Osteoblast (primary cell): ENCODE measurements at regions not wholly inside any gene's neighbourhood (a gene's known extent, or its start where the extent isn't known, plus 50 kb on each side); places are given as distances from the start of the nearest gene placed in this dataset.

Experiments
- DNase-seq: peaks from one replicate; pipeline ENCODE4 v3.0.0; 2011; ENCODE audit warnings: low spot score, mixed read lengths; ENCODE audit not compliant: insufficient read length; ENCODE audit errors: missing footprints
- H2AFZ ChIP-seq: 2 replicates; pipeline ENCODE4 v1.6.0; 2011; ENCODE audit warnings: mild to moderate bottlenecking, low read length
- H3K27ac ChIP-seq: 2 replicates; pipeline ENCODE4 v1.5.1; 2011; ENCODE audit warnings: mild to moderate bottlenecking, low read depth, low read length, moderate library complexity
- H3K27me3 ChIP-seq: 2 replicates; pipeline ENCODE4 v1.6.0; 2012; ENCODE audit warnings: mild to moderate bottlenecking, control low read depth, inconsistent platforms, low read length, moderate library complexity; ENCODE audit not compliant: insufficient read depth
- H3K36me3 ChIP-seq: 2 replicates; pipeline ENCODE4 v1.5.1; 2011; ENCODE audit warnings: mild to moderate bottlenecking, low read length, control low read depth, moderate library complexity; ENCODE audit not compliant: insufficient read depth
- H3K4me1 ChIP-seq: 2 replicates; pipeline ENCODE4 v1.5.1; 2011; ENCODE audit warnings: mild to moderate bottlenecking, low read length, control low read depth, moderate library complexity; ENCODE audit not compliant: insufficient read depth
- H3K4me2 ChIP-seq: 2 replicates; pipeline ENCODE4 v1.6.0; 2011; ENCODE audit warnings: mild to moderate bottlenecking, low read length; ENCODE audit not compliant: insufficient read depth
- H3K4me3 ChIP-seq: fragments of 200-600 bp; sonication (generic); 3 replicates; pipeline ENCODE4 v1.5.1; 2012; ENCODE audit warnings: mild to moderate bottlenecking, low read length, inconsistent platforms; ENCODE audit not compliant: insufficient read depth
- H3K79me2 ChIP-seq: 2 replicates; pipeline ENCODE4 v1.6.0; 2012; ENCODE audit warnings: mild to moderate bottlenecking, low read length, control low read depth, inconsistent platforms; ENCODE audit not compliant: insufficient read depth
- H3K9me3 ChIP-seq: 2 replicates; pipeline ENCODE4 v1.5.1; 2011; ENCODE audit warnings: low read depth, low read length, control low read depth
- H4K20me1 ChIP-seq: 2 replicates; pipeline ENCODE4 v1.6.0; 2012; ENCODE audit warnings: mild to moderate bottlenecking, low read length, control low read depth; ENCODE audit not compliant: insufficient read depth
- CTCF ChIP-seq: IDR thresholded peaks from 2 replicates; pipeline ENCODE4 v1.5.1; 2011; ENCODE audit warnings: mild to moderate bottlenecking, low read depth, low read length, moderate library complexity; ENCODE audit errors: extremely low read depth

- Histone ChIP-seq H3K4me2 (no peak overlapping the region), H4K20me1 (no peaks in the 10 kb centered on the region), H3K4me1 (no peaks in the 10 kb centered on the region), H3K9me3 (no peaks in the 10 kb centered on the region), H3K27me3 (no peaks in the 10 kb centered on the region), H3K27ac (no peak overlapping the region), H2AFZ (no peak overlapping the region), H3K79me2 (no peaks in the 10 kb centered on the region), H3K36me3 (no peaks in the 10 kb centered on the region), H3K4me3 (no peak overlapping the region)
- DNase-seq: no peak
- TF ChIP-seq CTCF: no peak
Observed at GRCh38 chr13:74816737-74817136, 665.2 kb downstream of the TBC1D4 start.

GRCh38 chr13:74796157-74796556 is 662.0 kb upstream of the KLF12 start:
- Histone ChIP-seq H3K4me3 (no peak overlapping the region), H2AFZ (no peak overlapping the region), H4K20me1 (no peaks in the 10 kb centered on the region), H3K79me2 (no peaks in the 10 kb centered on the region), H3K4me2 (no peak overlapping the region), H3K27me3 (no peaks in the 10 kb centered on the region), H3K4me1 (no peaks in the 10 kb centered on the region), H3K9me3 (no peaks in the 10 kb centered on the region), H3K27ac (no peak overlapping the region), H3K36me3 (no peaks in the 10 kb centered on the region)
- no peak for TF ChIP-seq CTCF
- peak; percentile 5 for DNase-seq

- no peaks in the 10 kb centered on the region for H4K20me1 ChIP-seq
- H3K79me2 ChIP-seq: no peaks in the 10 kb centered on the region
- H2AFZ ChIP-seq: no peak overlapping the region
- no peaks in the 10 kb centered on the region for H3K9me3 ChIP-seq
- TF ChIP-seq CTCF: no peak
- no peak overlapping the region for H3K4me2 ChIP-seq
- no peak overlapping the region for H3K27ac ChIP-seq
- no peaks in the 10 kb centered on the region for H3K4me1 ChIP-seq
- no peaks in the 10 kb centered on the region for H3K36me3 ChIP-seq
- no peak for DNase-seq
- no peaks in the 10 kb centered on the region for H3K27me3 ChIP-seq
- H3K4me3 ChIP-seq: no peak overlapping the region
Observed at GRCh38 chr13:74795526-74795925, 661.3 kb upstream of the KLF12 start.

- peak overlapping the region; percentile 21 for H2AFZ ChIP-seq
Observed at GRCh38 chr13:74794582-74794981, 660.4 kb upstream of the KLF12 start.

More at GRCh38 chr13:74794582-74794981, 660.4 kb upstream of the KLF12 start:
- DNase-seq: no peak
- no peaks in the 10 kb centered on the region for H3K4me1 ChIP-seq
- H3K27me3 ChIP-seq: no peaks in the 10 kb centered on the region
- H3K4me2 ChIP-seq: no peak overlapping the region
- peak; percentile 27 for TF ChIP-seq CTCF
- H3K4me3 ChIP-seq: no peak overlapping the region
- no peak overlapping the region for H3K27ac ChIP-seq
- H3K9me3 ChIP-seq: no peaks in the 10 kb centered on the region
- H4K20me1 ChIP-seq: no peaks in the 10 kb centered on the region
- H3K36me3 ChIP-seq: no peaks in the 10 kb centered on the region
- no peaks in the 10 kb centered on the region for H3K79me2 ChIP-seq
